IMR-90 (cell line): ENCODE measurements at regions not wholly inside any gene's neighbourhood (a gene's known extent, or its start where the extent isn't known, plus 50 kb on each side); places are given as distances from the start of the nearest gene placed in this dataset.

Experiments
- ATAC-seq: fragments of 200-7000 bp; cut with Tn5 transposase; 2 replicates; pipeline ENCODE4 v1.9.1; 2020; ENCODE audit warnings: low read depth, mild to moderate bottlenecking, moderate library complexity
- BruUV-seq: library from RNA; stranded (reverse); fragments of 400-500 nt; replicated peaks from 2 replicates; lab custom pipeline; 2021; lab: Mats Ljungman, UMichigan
- CTCF ChIA-PET: fragments of 300-600 bp; formaldehyde crosslinking; extraction: SDS; loops from one replicate; lab custom pipeline; 2021; ENCODE audit warnings: antibody characterized with exemption; lab: Yijun Ruan, JAX
- POLR2A ChIA-PET: fragments of 300-600 bp; sonication (Branson Sonifier 250); formaldehyde crosslinking; loops from one replicate; lab custom pipeline; 2022; ENCODE audit warnings: antibody characterized with exemption; ENCODE audit not compliant: unreplicated experiment; lab: Charles Lee
- DNase-seq: peaks from one replicate; pipeline ENCODE4 v3.0.0; 2013
- H2AFZ ChIP-seq: replicated peaks from 2 replicates; pipeline ENCODE3; 2013; ENCODE audit warnings: low read length, mild to moderate bottlenecking; ENCODE audit not compliant: poor library complexity
- H2AK5ac ChIP-seq: 2 replicates; pipeline ENCODE4 v1.6.1; 2013; ENCODE audit warnings: low read depth, low read length, inconsistent platforms
- H2AK9ac ChIP-seq: replicated peaks from 2 replicates; pipeline ENCODE3; 2013; ENCODE audit warnings: mild to moderate bottlenecking, low read depth, low read length, moderate library complexity; ENCODE audit not compliant: poor library complexity
- H2BK120ac ChIP-seq: 2 replicates; pipeline ENCODE4 v1.6.1; 2013; ENCODE audit warnings: low read depth, low read length, inconsistent platforms
- H2BK15ac ChIP-seq: 3 replicates; pipeline ENCODE4 v1.6.1; 2013; ENCODE audit warnings: low read depth, low read length, inconsistent platforms
- H2BK20ac ChIP-seq: 2 replicates; pipeline ENCODE4 v1.6.1; 2013; ENCODE audit warnings: low read depth, mild to moderate bottlenecking, inconsistent platforms, low read length, moderate library complexity
- H2BK5ac ChIP-seq: 2 replicates; pipeline ENCODE4 v1.6.1; 2013; ENCODE audit warnings: mild to moderate bottlenecking, low read depth, low read length, inconsistent platforms; ENCODE audit not compliant: poor library complexity, severe bottlenecking
- H3K14ac ChIP-seq: replicated peaks from 2 replicates; pipeline ENCODE4 v1.6.1; 2013; ENCODE audit warnings: low read depth, low read length, inconsistent platforms
- H3K18ac ChIP-seq: 2 replicates; pipeline ENCODE4 v1.6.1; 2013; ENCODE audit warnings: low read depth, low read length, control low read depth
- H3K23ac ChIP-seq: 2 replicates; pipeline ENCODE4 v1.6.1; 2013; ENCODE audit warnings: low read depth, low read length, inconsistent platforms
- H3K27ac ChIP-seq: 2 replicates; pipeline ENCODE4 v1.5.1; 2013; ENCODE audit warnings: mild to moderate bottlenecking, control low read depth, low read length; ENCODE audit not compliant: insufficient read depth
- H3K27me3 ChIP-seq: 2 replicates; pipeline ENCODE4 v1.6.1; 2013; ENCODE audit warnings: low read length; ENCODE audit not compliant: control insufficient read depth, insufficient read depth
- H3K36me3 ChIP-seq: 2 replicates; pipeline ENCODE4 v1.6.1; 2013; ENCODE audit warnings: low read length, mixed read lengths; ENCODE audit not compliant: control insufficient read depth, insufficient read depth
- H3K4ac ChIP-seq: 2 replicates; pipeline ENCODE4 v1.6.1; 2013; ENCODE audit warnings: low read depth, low read length, inconsistent platforms
- H3K4me1 ChIP-seq: 2 replicates; pipeline ENCODE4 v1.6.1; 2013; ENCODE audit warnings: low read length, mixed read lengths; ENCODE audit not compliant: control insufficient read depth, insufficient read depth
- H3K4me2 ChIP-seq: 2 replicates; pipeline ENCODE4 v1.6.1; 2013; ENCODE audit warnings: low read depth, mild to moderate bottlenecking, control low read depth, low read length, moderate library complexity
- H3K4me3 ChIP-seq: 2 replicates; pipeline ENCODE4 v1.5.1; 2013; ENCODE audit warnings: low read depth, mild to moderate bottlenecking, control low read depth, low read length, moderate library complexity; ENCODE audit not compliant: insufficient read depth
- H3K56ac ChIP-seq: 2 replicates; pipeline ENCODE4 v1.6.1; 2013; ENCODE audit warnings: low read length, inconsistent platforms; ENCODE audit not compliant: insufficient read depth; ENCODE audit errors: extremely low read depth
- H3K79me1 ChIP-seq, 2 experiments: 2 replicates each; pipeline ENCODE4 v1.6.1; 2013; ENCODE audit warnings: low read length in 2 of 2, inconsistent platforms in 1 of 2, low read depth in 1 of 2
- H3K9ac ChIP-seq: 2 replicates; pipeline ENCODE4 v1.6.1; 2013; ENCODE audit warnings: low read depth, low read length, control low read depth
- H3K9me1 ChIP-seq: 2 replicates; pipeline ENCODE4 v1.6.1; 2013; ENCODE audit warnings: low read length, inconsistent platforms; ENCODE audit not compliant: insufficient read depth
- H3K9me3 ChIP-seq: 2 replicates; pipeline ENCODE4 v1.6.1; 2013; ENCODE audit warnings: low read length; ENCODE audit not compliant: control insufficient read depth, insufficient read depth
- H4K20me1 ChIP-seq: 2 replicates; pipeline ENCODE4 v1.6.1; 2013; ENCODE audit warnings: low read length, inconsistent platforms; ENCODE audit not compliant: insufficient read depth
- H4K5ac ChIP-seq: 2 replicates; pipeline ENCODE4 v1.6.1; 2013; ENCODE audit warnings: mild to moderate bottlenecking, low read depth, low read length, control low read depth
- H4K8ac ChIP-seq, 2 experiments: 2 replicates each; pipeline ENCODE4 v1.6.1; 2013; ENCODE audit warnings: low read depth in 2 of 2, low read length in 2 of 2, control low read depth in 1 of 2, inconsistent platforms in 1 of 2
- H4K91ac ChIP-seq: 2 replicates; pipeline ENCODE4 v1.6.1; 2013; ENCODE audit warnings: low read depth, low read length, inconsistent platforms; ENCODE audit not compliant: insufficient read depth
- BHLHE40 ChIP-seq: fragments of 150-350 bp; IDR thresholded peaks from 2 replicates; pipeline ENCODE4 v1.6.1; 2016; ENCODE audit warnings: mild to moderate bottlenecking, low read depth, low read length
- CEBPB ChIP-seq: IDR thresholded peaks from 2 replicates; pipeline ENCODE4 v1.6.1; 2012; ENCODE audit warnings: low read depth, low read length, improper control_type of control experiment
- CHD1 ChIP-seq: IDR thresholded peaks from 2 replicates; pipeline ENCODE4 v1.6.1; 2012; ENCODE audit warnings: low read depth, low read length, improper control_type of control experiment
- FOS ChIP-seq: fragments of 150-350 bp; IDR thresholded peaks from 2 replicates; pipeline ENCODE4 v1.6.1; 2016; ENCODE audit warnings: low read depth, low read length
- MAFK ChIP-seq: IDR thresholded peaks from 2 replicates; pipeline ENCODE4 v1.6.1; 2012; ENCODE audit warnings: low read depth, low read length, improper control_type of control experiment
- MAZ ChIP-seq: IDR thresholded peaks from 2 replicates; pipeline ENCODE4 v1.6.1; 2012; ENCODE audit warnings: low read depth, mild to moderate bottlenecking, low read length, improper control_type of control experiment, moderate library complexity, borderline replicate concordance
- MXI1 ChIP-seq: IDR thresholded peaks from 2 replicates; pipeline ENCODE4 v1.6.1; 2012; ENCODE audit warnings: low read depth, mild to moderate bottlenecking, low read length, moderate library complexity, borderline replicate concordance
- NFE2L2 ChIP-seq: fragments of 150-350 bp; IDR thresholded peaks from 2 replicates; pipeline ENCODE4 v1.6.1; 2016; ENCODE audit warnings: low read depth, mild to moderate bottlenecking, low read length
- POLR2A ChIP-seq: IDR thresholded peaks from 2 replicates; pipeline ENCODE4 v1.6.1; 2012; ENCODE audit warnings: mild to moderate bottlenecking, low read depth, low read length
- RAD21 ChIP-seq: IDR thresholded peaks from 2 replicates; pipeline ENCODE4 v1.6.1; 2012; ENCODE audit warnings: low read length, improper control_type of control experiment
- RCOR1 ChIP-seq: IDR thresholded peaks from 2 replicates; pipeline ENCODE4 v1.6.1; 2012; ENCODE audit warnings: mild to moderate bottlenecking, low read length, improper control_type of control experiment; ENCODE audit not compliant: insufficient replicate concordance
- RFX5 ChIP-seq: IDR thresholded peaks from 2 replicates; pipeline ENCODE4 v1.8.0; 2012; ENCODE audit warnings: low read depth, mild to moderate bottlenecking, low read length, moderate library complexity
- SMC3 ChIP-seq: fragments of 150-350 bp; IDR thresholded peaks from 2 replicates; pipeline ENCODE4 v1.6.1; 2016; ENCODE audit warnings: low read depth, mild to moderate bottlenecking, antibody characterized with exemption, low read length, moderate library complexity
- WGBS, 2 experiments: methylation state at CpG; one replicate each; pipeline versions ENCODE4 v1.1.5 to v1.1.7; 2013; ENCODE audit warnings: missing lambda C conversion rate in 2 of 2; ENCODE audit not compliant: insufficient read length in 1 of 2; ENCODE audit errors: extremely low coverage in 2 of 2; 5-methylcytosine and 5-hydroxymethylcytosine counted together
- dilution Hi-C: fragments of 300-500 bp; cut with HindIII; formaldehyde crosslinking; loops from one replicate; pipeline ENCODE4 v1.14.3; 2018; ENCODE audit warnings: low sequenced_read_pairs; ENCODE audit not compliant: unreplicated experiment
- in situ Hi-C: fragments of 300-500 bp; cut with MboI; formaldehyde crosslinking; loops from 3 replicates; pipeline ENCODE4 v1.14.3; 2019; ENCODE audit warnings: low sequenced_read_pairs, inconsistent platforms, mixed read lengths
- intact Hi-C: fragments of 100-400 bp; cut with micrococcal nuclease; formaldehyde crosslinking; loops from 2 replicates; pipeline ENCODE4 v1.10.0; 2022
- TF ChIP-seq, protein P1 (sequence below): fragments of 150-350 bp; IDR thresholded peaks from 2 replicates; pipeline ENCODE4 v1.6.1; 2016; ENCODE audit warnings: low read depth, mild to moderate bottlenecking, low read length, moderate library complexity, borderline replicate concordance
- TF ChIP-seq, protein P2 (sequence below): conservative IDR thresholded peaks from 2 replicates; pipeline ENCODE4 v1.5.1; 2012; ENCODE audit warnings: mild to moderate bottlenecking, low read depth, low read length, improper control_type of control experiment
- TF ChIP-seq, protein P3 (sequence below): fragments of 150-350 bp; IDR thresholded peaks from 2 replicates; pipeline ENCODE4 v1.6.1; 2017; ENCODE audit warnings: mild to moderate bottlenecking, antibody characterized with exemption, low read length, low read depth

DNA sequence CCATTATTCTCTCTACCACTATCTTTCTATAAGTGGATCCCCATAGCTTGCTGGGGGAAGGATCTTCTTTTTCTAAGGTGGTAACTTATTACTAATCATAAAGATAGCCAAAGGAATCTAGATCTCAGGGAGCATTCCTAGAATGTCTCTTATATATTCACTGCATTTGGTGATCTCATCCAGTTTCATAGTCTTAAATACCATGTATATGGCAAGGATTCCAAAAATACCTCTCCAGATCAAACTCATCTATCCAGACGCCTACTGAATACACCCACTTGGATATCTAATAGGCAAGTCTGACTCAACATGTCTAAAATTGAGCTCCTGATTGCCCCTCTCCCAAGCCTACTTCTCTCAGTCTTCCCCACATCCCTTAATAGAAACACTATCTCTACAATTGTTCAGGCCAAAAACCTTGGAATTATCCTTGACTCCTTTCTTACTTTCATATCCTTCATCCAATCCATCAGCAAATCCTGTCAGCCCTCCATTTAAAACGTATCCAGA lies 264.4 kb downstream of the HACE1 start:
- H3K4ac ChIP-seq = no peak overlapping the region
- no peak overlapping the region for H2AFZ ChIP-seq
- dilution Hi-C loops = no loop called here
- no peak overlapping the region for H2AK5ac ChIP-seq
- ChIA-PET POLR2A (no interaction called here), CTCF (no interaction called here)
- no peak overlapping the region for H2AK9ac ChIP-seq
- H2BK20ac ChIP-seq = no peak overlapping the region
- no TSS peak for BruUV-seq
- ATAC-seq = no peak
- H3K56ac ChIP-seq = no peak overlapping the region
- no peak overlapping the region for H3K27ac ChIP-seq
- no peak overlapping the region for H3K14ac ChIP-seq
- no peak overlapping the region for H3K23ac ChIP-seq
- no peak for DNase-seq
- no peak overlapping the region for H2BK15ac ChIP-seq
- intact Hi-C loops = no loop called here
- H3K79me1 ChIP-seq = no peaks in the 10 kb centered on the region
- H3K9ac ChIP-seq = no peak overlapping the region
- H3K4me3 ChIP-seq = no peak overlapping the region
- no peaks in the 10 kb centered on the region for H3K36me3 ChIP-seq
- H3K4me1 ChIP-seq = no peaks in the 10 kb centered on the region
- H2BK5ac ChIP-seq = no peak overlapping the region
- H4K8ac ChIP-seq = no peak overlapping the region
- WGBS, 2 experiments = 40% methylated on average over 1 of the region's 2 CpGs; no CpG with 5 or more reads in 1 of the 2 experiments
- no peak overlapping the region for H3K4me2 ChIP-seq
- no peaks in the 10 kb centered on the region for H3K27me3 ChIP-seq
- H4K20me1 ChIP-seq = no peaks in the 10 kb centered on the region
- H3K9me1 ChIP-seq = no peaks in the 10 kb centered on the region
- H4K91ac ChIP-seq = no peak overlapping the region
- H4K5ac ChIP-seq = no peak overlapping the region
- H3K18ac ChIP-seq = no peak overlapping the region
- H2BK120ac ChIP-seq = no peak overlapping the region
- TF ChIP-seq MAFK = no peak
- TF ChIP-seq RFX5 = no peak
- no peak for TF ChIP-seq NFE2L2
- TF ChIP-seq BHLHE40 = no peak
- no peak for TF ChIP-seq FOS
- no peak for TF ChIP-seq RAD21
- no peak for TF ChIP-seq SMC3
- TF ChIP-seq RCOR1 = no peak
- TF ChIP-seq CEBPB = no peak
- TF ChIP-seq, protein P1, sequence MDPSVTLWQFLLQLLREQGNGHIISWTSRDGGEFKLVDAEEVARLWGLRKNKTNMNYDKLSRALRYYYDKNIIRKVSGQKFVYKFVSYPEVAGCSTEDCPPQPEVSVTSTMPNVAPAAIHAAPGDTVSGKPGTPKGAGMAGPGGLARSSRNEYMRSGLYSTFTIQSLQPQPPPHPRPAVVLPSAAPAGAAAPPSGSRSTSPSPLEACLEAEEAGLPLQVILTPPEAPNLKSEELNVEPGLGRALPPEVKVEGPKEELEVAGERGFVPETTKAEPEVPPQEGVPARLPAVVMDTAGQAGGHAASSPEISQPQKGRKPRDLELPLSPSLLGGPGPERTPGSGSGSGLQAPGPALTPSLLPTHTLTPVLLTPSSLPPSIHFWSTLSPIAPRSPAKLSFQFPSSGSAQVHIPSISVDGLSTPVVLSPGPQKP = no peak
- no peak for TF ChIP-seq MAZ
- no peak for TF ChIP-seq POLR2A
- TF ChIP-seq, protein P2, sequence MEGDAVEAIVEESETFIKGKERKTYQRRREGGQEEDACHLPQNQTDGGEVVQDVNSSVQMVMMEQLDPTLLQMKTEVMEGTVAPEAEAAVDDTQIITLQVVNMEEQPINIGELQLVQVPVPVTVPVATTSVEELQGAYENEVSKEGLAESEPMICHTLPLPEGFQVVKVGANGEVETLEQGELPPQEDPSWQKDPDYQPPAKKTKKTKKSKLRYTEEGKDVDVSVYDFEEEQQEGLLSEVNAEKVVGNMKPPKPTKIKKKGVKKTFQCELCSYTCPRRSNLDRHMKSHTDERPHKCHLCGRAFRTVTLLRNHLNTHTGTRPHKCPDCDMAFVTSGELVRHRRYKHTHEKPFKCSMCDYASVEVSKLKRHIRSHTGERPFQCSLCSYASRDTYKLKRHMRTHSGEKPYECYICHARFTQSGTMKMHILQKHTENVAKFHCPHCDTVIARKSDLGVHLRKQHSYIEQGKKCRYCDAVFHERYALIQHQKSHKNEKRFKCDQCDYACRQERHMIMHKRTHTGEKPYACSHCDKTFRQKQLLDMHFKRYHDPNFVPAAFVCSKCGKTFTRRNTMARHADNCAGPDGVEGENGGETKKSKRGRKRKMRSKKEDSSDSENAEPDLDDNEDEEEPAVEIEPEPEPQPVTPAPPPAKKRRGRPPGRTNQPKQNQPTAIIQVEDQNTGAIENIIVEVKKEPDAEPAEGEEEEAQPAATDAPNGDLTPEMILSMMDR = no peak
- no peak for TF ChIP-seq CHD1
- TF ChIP-seq MXI1 = no peak
- TF ChIP-seq, protein P3, sequence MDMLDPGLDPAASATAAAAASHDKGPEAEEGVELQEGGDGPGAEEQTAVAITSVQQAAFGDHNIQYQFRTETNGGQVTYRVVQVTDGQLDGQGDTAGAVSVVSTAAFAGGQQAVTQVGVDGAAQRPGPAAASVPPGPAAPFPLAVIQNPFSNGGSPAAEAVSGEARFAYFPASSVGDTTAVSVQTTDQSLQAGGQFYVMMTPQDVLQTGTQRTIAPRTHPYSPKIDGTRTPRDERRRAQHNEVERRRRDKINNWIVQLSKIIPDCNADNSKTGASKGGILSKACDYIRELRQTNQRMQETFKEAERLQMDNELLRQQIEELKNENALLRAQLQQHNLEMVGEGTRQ = no peak
- in situ Hi-C loops = no loop called here
- no peaks in the 10 kb centered on the region for H3K9me3 ChIP-seq
